HepG2 (cell line): ENCODE measurements at regions not wholly inside any gene's neighbourhood (a gene's known extent, or its start where the extent isn't known, plus 50 kb on each side); places are given as distances from the start of the nearest gene placed in this dataset.

Experiments
- ATAC-seq: fragments of 200-7000 bp; cut with Tn5 transposase; 3 replicates; pipeline ENCODE4 v1.9.1; 2020; ENCODE audit warnings: mild to moderate bottlenecking, moderate library complexity
- BruUV-seq: library from RNA; stranded (reverse); fragments of 400-500 nt; replicated peaks from 2 replicates; lab custom pipeline; 2021; lab: Mats Ljungman, UMichigan
- CTCF ChIA-PET: fragments of 300-600 bp; formaldehyde crosslinking; extraction: SDS; loops from one replicate; lab custom pipeline; 2021; ENCODE audit warnings: low total read pairs, inconsistent platforms, low intra/inter-chr PET ratio; lab: Yijun Ruan, JAX
- POLR2A ChIA-PET: fragments of 350-600 bp; sonication (Branson Sonifier 250); formaldehyde crosslinking; loops from one replicate; lab custom pipeline; 2020; ENCODE audit warnings: antibody characterized with exemption, inconsistent platforms; lab: Yijun Ruan, JAX
- DNase-seq: peaks from one replicate; pipeline ENCODE4 v3.0.0-alpha.2; 2015; ENCODE audit warnings: low spot score
- FAIRE-seq: peaks from 3 replicates; lab custom pipeline; 2011; peaks lifted over from hg19 to GRCh38; lab: Jason Lieb, UNC
- H2AFZ ChIP-seq: one replicate; pipeline ENCODE4 v1.6.1; 2011; ENCODE audit warnings: low read length, inconsistent platforms
- H3K27ac ChIP-seq: fragments of 300-600 bp; 3 replicates; pipeline ENCODE4 v1.8.0; 2011; ENCODE audit warnings: mixed run types, mild to moderate bottlenecking, mixed read lengths, low read length, inconsistent platforms; ENCODE audit not compliant: insufficient read depth; ENCODE audit errors: extremely low read length
- H3K27me3 ChIP-seq, 2 experiments: fragments of 200-600 bp in 1 of 2; 2 replicates in 1 of 2; 3 replicates in 1 of 2; pipeline versions ENCODE4 v1.6.0 to v1.8.0; 2011; ENCODE audit warnings: low read length in 2 of 2, mild to moderate bottlenecking in 2 of 2, moderate library complexity in 2 of 2, inconsistent platforms in 1 of 2; ENCODE audit not compliant: insufficient read depth in 2 of 2, control insufficient read depth in 1 of 2
- H3K36me3 ChIP-seq, 2 experiments: fragments of 200-600 bp in 1 of 2; replicated peaks in 1 of 2; 2 replicates in 1 of 2; 3 replicates in 1 of 2; pipeline versions ENCODE4 v1.5.1 to v1.8.0; 2011; ENCODE audit warnings: low read length in 2 of 2, inconsistent platforms in 1 of 2; ENCODE audit not compliant: insufficient read depth in 2 of 2, control insufficient read depth in 1 of 2
- H3K4me1 ChIP-seq: 2 replicates; pipeline ENCODE4 v1.5.1; 2012; ENCODE audit warnings: low read length, inconsistent platforms; ENCODE audit not compliant: insufficient read depth
- H3K4me2 ChIP-seq: 2 replicates; pipeline ENCODE4 v1.6.0; 2011; ENCODE audit warnings: low read depth, low read length, inconsistent platforms
- H3K4me3 ChIP-seq, 3 experiments: fragments of 200-600 bp in 1 of 3; sonication (generic), shearing (Covaris generic) in 1 of 3; replicated peaks in 1 of 3; 2 replicates each; pipeline ENCODE4 v1.5.1; 2011 to 2016; ENCODE audit warnings: low read length in 3 of 3, inconsistent platforms in 2 of 3, low read depth in 2 of 3, mild to moderate bottlenecking in 2 of 3, control low read depth in 1 of 3, mixed read lengths in 1 of 3; ENCODE audit not compliant: insufficient read depth in 1 of 3
- H3K79me2 ChIP-seq: one replicate; pipeline ENCODE4 v1.6.1; 2011; ENCODE audit warnings: low read length, inconsistent platforms; ENCODE audit not compliant: insufficient read depth
- H3K9ac ChIP-seq: 2 replicates; pipeline ENCODE4 v1.6.0; 2011; ENCODE audit warnings: mild to moderate bottlenecking, low read depth, low read length, inconsistent platforms; ENCODE audit not compliant: insufficient read depth
- H3K9me3 ChIP-seq: 2 replicates; pipeline ENCODE4 v1.5.1; 2012; ENCODE audit warnings: mild to moderate bottlenecking, low read length
- H4K20me1 ChIP-seq: 2 replicates; pipeline ENCODE4 v1.6.0; 2011; ENCODE audit warnings: inconsistent platforms, mild to moderate bottlenecking, low read length, moderate library complexity; ENCODE audit not compliant: insufficient read depth
- ATF7 ChIP-seq, 2 experiments: fragments of 450-650 bp in 1 of 2; sonication (generic) in 1 of 2; formaldehyde crosslinking in 1 of 2; IDR thresholded peaks; 2 replicates each; pipeline versions ENCODE4 v1.4.0 to v1.6.1; 2016 to 2020; ENCODE audit warnings: antibody characterized with exemption in 1 of 2, mild to moderate bottlenecking in 1 of 2, missing genetic modification reagents in 1 of 2
- CREB1 ChIP-seq, 2 experiments: fragments of 450-650 bp in 1 of 2; IDR thresholded peaks; 2 replicates each; pipeline ENCODE4 v1.6.1; 2016 to 2017; ENCODE audit warnings: control low read depth in 1 of 2, mild to moderate bottlenecking in 1 of 2, missing compliant biosample characterization in 1 of 2, missing genetic modification characterization in 1 of 2
- ISL2 ChIP-seq: sonication (generic); formaldehyde crosslinking; IDR thresholded peaks from 2 replicates; pipeline ENCODE4 v1.5.0; 2020; ENCODE audit warnings: missing genetic modification reagents
- RAD51 ChIP-seq: fragments of 450-650 bp; IDR thresholded peaks from 2 replicates; pipeline ENCODE4 v1.6.1; 2016; ENCODE audit warnings: borderline replicate concordance
- RBM39 ChIP-seq: fragments of 200-400 bp; formaldehyde crosslinking; IDR thresholded peaks from one replicate; pipeline ENCODE4 v1.6.1; 2018; ENCODE audit warnings: antibody characterized with exemption, mild to moderate bottlenecking, low read depth, low read length; ENCODE audit not compliant: poor library complexity, severe bottlenecking
- ZNF251 ChIP-seq: sonication (generic); formaldehyde crosslinking; IDR thresholded peaks from 2 replicates; pipeline ENCODE4 v1.9.0; 2021; ENCODE audit warnings: mild to moderate bottlenecking, missing genetic modification reagents
- ZSCAN22 ChIP-seq: sonication (generic); formaldehyde crosslinking; IDR thresholded peaks from 2 replicates; pipeline ENCODE4 v1.4.0; 2020; ENCODE audit warnings: mild to moderate bottlenecking, missing genetic modification reagents
- ZSCAN9 ChIP-seq: IDR thresholded peaks from 2 replicates; pipeline ENCODE4 v1.6.1; 2016; ENCODE audit warnings: borderline replicate concordance
- WGBS: methylation state at CpG from one replicate; pipeline ENCODE4 v1.1.6; 2017; ENCODE audit warnings: low lambda C conversion rate; 5-methylcytosine and 5-hydroxymethylcytosine counted together
- in situ Hi-C: cut with HindIII; loops from 2 replicates; pipeline ENCODE4 v1.10.0; 2017; ENCODE audit warnings: low pct_unique_long_range_greater_than_20kb; ENCODE audit not compliant: extremely low pct_ligation_motif_present
- intact Hi-C: fragments of 100-400 bp; cut with micrococcal nuclease; formaldehyde crosslinking; loops from one replicate; pipeline ENCODE4 v1.10.0; 2022; ENCODE audit not compliant: unreplicated experiment

GRCh38 chr5:104218200-104218599 is 655.6 kb upstream of the NUDT12 start:
- H4K20me1 ChIP-seq = no peaks in the 10 kb centered on the region
- DNase-seq = no peak
- no peaks in the 10 kb centered on the region for H3K27me3 ChIP-seq
- no peak for FAIRE-seq
- H3K4me3 ChIP-seq = no peak overlapping the region
- H3K27ac ChIP-seq = no peak overlapping the region
- no peak overlapping the region for H2AFZ ChIP-seq
- WGBS = 45% methylated on average over 2 of the region's 2 CpGs
- in situ Hi-C loops = no loop called here
- no peaks in the 10 kb centered on the region for H3K9me3 ChIP-seq
- intact Hi-C loops = no loop called here
- H3K79me2 ChIP-seq = no peaks in the 10 kb centered on the region
- TF ChIP-seq ISL2 (CRISPR knock-in tag) = no peak
- peak; percentile 92 for TF ChIP-seq CREB1 (IDR thresholded peaks at IDR 0.05)
- TF ChIP-seq CREB1 (CRISPR knock-in tag; IDR thresholded peaks at IDR 0.05) = no peak
- peak; percentile 45; the same call in 1 of the 2 replicates for TF ChIP-seq ATF7 (IDR thresholded peaks at IDR 0.05)
- TF ChIP-seq ATF7 (CRISPR knock-in tag; IDR thresholded peaks at IDR 0.05) = no peak
- TF ChIP-seq RAD51 = no peak
- CTCF ChIA-PET = no interaction called here
- H3K4me1 ChIP-seq = no peaks in the 10 kb centered on the region
- ATAC-seq = no peak
- H3K4me2 ChIP-seq = no peak overlapping the region
- H3K36me3 ChIP-seq = no peaks in the 10 kb centered on the region
- POLR2A ChIA-PET = no interaction called here
- no peak overlapping the region for H3K9ac ChIP-seq
- no TSS peak for BruUV-seq

GRCh38 chr5:104213216-104213615 is 650.6 kb upstream of the NUDT12 start:
- ChIA-PET POLR2A (no interaction called here), CTCF (no interaction called here)
- Histone ChIP-seq H3K27ac (no peak overlapping the region), H3K9me3 (no peaks in the 10 kb centered on the region), H3K27me3 (no peaks in the 10 kb centered on the region), H4K20me1 (no peaks in the 10 kb centered on the region), H3K9ac (no peak overlapping the region), H3K36me3 (no peaks in the 10 kb centered on the region), H2AFZ (no peak overlapping the region), H3K4me1 (no peaks in the 10 kb centered on the region), H3K79me2 (no peaks in the 10 kb centered on the region), H3K4me2 (no peak overlapping the region), H3K4me3 (no peak overlapping the region)
- in situ Hi-C loops (no loop called here), intact Hi-C loops (no loop called here)
- DNase-seq = no peak
- TF ChIP-seq ZSCAN22 (CRISPR knock-in tag) (no peak), ZNF251 (CRISPR knock-in tag) (no peak), ZSCAN9 (no peak), RBM39 (no peak)
- ATAC-seq = no peak
- whole genome bisulfite sequencing = 51% methylated on average over 3 of the region's 3 CpGs
- BruUV-seq = no TSS peak
- FAIRE-seq = no peak
